IMR-90 (cell line): ENCODE measurements at regions not wholly inside any gene's neighbourhood (a gene's known extent, or its start where the extent isn't known, plus 50 kb on each side); places are given as distances from the start of the nearest gene placed in this dataset.

ENCODE experiments used
- ATAC-seq: fragments of 200-7000 bp; cut with Tn5 transposase; 2 replicates; pipeline ENCODE4 v1.9.1; 2020; ENCODE audit warnings: low read depth, mild to moderate bottlenecking, moderate library complexity
- BruUV-seq: library from RNA; stranded (reverse); fragments of 400-500 nt; replicated peaks from 2 replicates; lab custom pipeline; 2021; lab: Mats Ljungman, UMichigan
- CTCF ChIA-PET: fragments of 300-600 bp; formaldehyde crosslinking; extraction: SDS; loops from one replicate; lab custom pipeline; 2021; ENCODE audit warnings: antibody characterized with exemption; lab: Yijun Ruan, JAX
- POLR2A ChIA-PET: fragments of 300-600 bp; sonication (Branson Sonifier 250); formaldehyde crosslinking; loops from one replicate; lab custom pipeline; 2022; ENCODE audit warnings: antibody characterized with exemption; ENCODE audit not compliant: unreplicated experiment; lab: Charles Lee
- DNase-seq: peaks from one replicate; pipeline ENCODE4 v3.0.0; 2013
- H2AFZ ChIP-seq: replicated peaks from 2 replicates; pipeline ENCODE3; 2013; ENCODE audit warnings: low read length, mild to moderate bottlenecking; ENCODE audit not compliant: poor library complexity
- H2AK5ac ChIP-seq: 2 replicates; pipeline ENCODE4 v1.6.1; 2013; ENCODE audit warnings: low read depth, low read length, inconsistent platforms
- H2AK9ac ChIP-seq: replicated peaks from 2 replicates; pipeline ENCODE3; 2013; ENCODE audit warnings: mild to moderate bottlenecking, low read depth, low read length, moderate library complexity; ENCODE audit not compliant: poor library complexity
- H2BK120ac ChIP-seq: 2 replicates; pipeline ENCODE4 v1.6.1; 2013; ENCODE audit warnings: low read depth, low read length, inconsistent platforms
- H2BK15ac ChIP-seq: 3 replicates; pipeline ENCODE4 v1.6.1; 2013; ENCODE audit warnings: low read depth, low read length, inconsistent platforms
- H2BK20ac ChIP-seq: 2 replicates; pipeline ENCODE4 v1.6.1; 2013; ENCODE audit warnings: low read depth, mild to moderate bottlenecking, inconsistent platforms, low read length, moderate library complexity
- H2BK5ac ChIP-seq: 2 replicates; pipeline ENCODE4 v1.6.1; 2013; ENCODE audit warnings: mild to moderate bottlenecking, low read depth, low read length, inconsistent platforms; ENCODE audit not compliant: poor library complexity, severe bottlenecking
- H3K14ac ChIP-seq: replicated peaks from 2 replicates; pipeline ENCODE4 v1.6.1; 2013; ENCODE audit warnings: low read depth, low read length, inconsistent platforms
- H3K18ac ChIP-seq: 2 replicates; pipeline ENCODE4 v1.6.1; 2013; ENCODE audit warnings: low read depth, low read length, control low read depth
- H3K23ac ChIP-seq: 2 replicates; pipeline ENCODE4 v1.6.1; 2013; ENCODE audit warnings: low read depth, low read length, inconsistent platforms
- H3K27ac ChIP-seq: 2 replicates; pipeline ENCODE4 v1.5.1; 2013; ENCODE audit warnings: mild to moderate bottlenecking, control low read depth, low read length; ENCODE audit not compliant: insufficient read depth
- H3K27me3 ChIP-seq: 2 replicates; pipeline ENCODE4 v1.6.1; 2013; ENCODE audit warnings: low read length; ENCODE audit not compliant: control insufficient read depth, insufficient read depth
- H3K36me3 ChIP-seq: 2 replicates; pipeline ENCODE4 v1.6.1; 2013; ENCODE audit warnings: low read length, mixed read lengths; ENCODE audit not compliant: control insufficient read depth, insufficient read depth
- H3K4ac ChIP-seq: 2 replicates; pipeline ENCODE4 v1.6.1; 2013; ENCODE audit warnings: low read depth, low read length, inconsistent platforms
- H3K4me1 ChIP-seq: 2 replicates; pipeline ENCODE4 v1.6.1; 2013; ENCODE audit warnings: low read length, mixed read lengths; ENCODE audit not compliant: control insufficient read depth, insufficient read depth
- H3K4me2 ChIP-seq: 2 replicates; pipeline ENCODE4 v1.6.1; 2013; ENCODE audit warnings: low read depth, mild to moderate bottlenecking, control low read depth, low read length, moderate library complexity
- H3K4me3 ChIP-seq: 2 replicates; pipeline ENCODE4 v1.5.1; 2013; ENCODE audit warnings: low read depth, mild to moderate bottlenecking, control low read depth, low read length, moderate library complexity; ENCODE audit not compliant: insufficient read depth
- H3K56ac ChIP-seq: 2 replicates; pipeline ENCODE4 v1.6.1; 2013; ENCODE audit warnings: low read length, inconsistent platforms; ENCODE audit not compliant: insufficient read depth; ENCODE audit errors: extremely low read depth
- H3K79me1 ChIP-seq, 2 experiments: 2 replicates each; pipeline ENCODE4 v1.6.1; 2013; ENCODE audit warnings: low read length in 2 of 2, inconsistent platforms in 1 of 2, low read depth in 1 of 2
- H3K9ac ChIP-seq: 2 replicates; pipeline ENCODE4 v1.6.1; 2013; ENCODE audit warnings: low read depth, low read length, control low read depth
- H3K9me1 ChIP-seq: 2 replicates; pipeline ENCODE4 v1.6.1; 2013; ENCODE audit warnings: low read length, inconsistent platforms; ENCODE audit not compliant: insufficient read depth
- H3K9me3 ChIP-seq: 2 replicates; pipeline ENCODE4 v1.6.1; 2013; ENCODE audit warnings: low read length; ENCODE audit not compliant: control insufficient read depth, insufficient read depth
- H4K20me1 ChIP-seq: 2 replicates; pipeline ENCODE4 v1.6.1; 2013; ENCODE audit warnings: low read length, inconsistent platforms; ENCODE audit not compliant: insufficient read depth
- H4K5ac ChIP-seq: 2 replicates; pipeline ENCODE4 v1.6.1; 2013; ENCODE audit warnings: mild to moderate bottlenecking, low read depth, low read length, control low read depth
- H4K8ac ChIP-seq, 2 experiments: 2 replicates each; pipeline ENCODE4 v1.6.1; 2013; ENCODE audit warnings: low read depth in 2 of 2, low read length in 2 of 2, control low read depth in 1 of 2, inconsistent platforms in 1 of 2
- H4K91ac ChIP-seq: 2 replicates; pipeline ENCODE4 v1.6.1; 2013; ENCODE audit warnings: low read depth, low read length, inconsistent platforms; ENCODE audit not compliant: insufficient read depth
- MAZ ChIP-seq: IDR thresholded peaks from 2 replicates; pipeline ENCODE4 v1.6.1; 2012; ENCODE audit warnings: low read depth, mild to moderate bottlenecking, low read length, improper control_type of control experiment, moderate library complexity, borderline replicate concordance
- WGBS, 2 experiments: methylation state at CpG; one replicate each; pipeline versions ENCODE4 v1.1.5 to v1.1.7; 2013; ENCODE audit warnings: missing lambda C conversion rate in 2 of 2; ENCODE audit not compliant: insufficient read length in 1 of 2; ENCODE audit errors: extremely low coverage in 2 of 2; 5-methylcytosine and 5-hydroxymethylcytosine counted together
- dilution Hi-C: fragments of 300-500 bp; cut with HindIII; formaldehyde crosslinking; loops from one replicate; pipeline ENCODE4 v1.14.3; 2018; ENCODE audit warnings: low sequenced_read_pairs; ENCODE audit not compliant: unreplicated experiment
- in situ Hi-C: fragments of 300-500 bp; cut with MboI; formaldehyde crosslinking; loops from 3 replicates; pipeline ENCODE4 v1.14.3; 2019; ENCODE audit warnings: low sequenced_read_pairs, inconsistent platforms, mixed read lengths
- intact Hi-C: fragments of 100-400 bp; cut with micrococcal nuclease; formaldehyde crosslinking; loops from 2 replicates; pipeline ENCODE4 v1.10.0; 2022
- TF ChIP-seq, protein P1 (sequence below): conservative IDR thresholded peaks from 2 replicates; pipeline ENCODE4 v1.5.1; 2012; ENCODE audit warnings: mild to moderate bottlenecking, low read depth, low read length, improper control_type of control experiment

DNA sequence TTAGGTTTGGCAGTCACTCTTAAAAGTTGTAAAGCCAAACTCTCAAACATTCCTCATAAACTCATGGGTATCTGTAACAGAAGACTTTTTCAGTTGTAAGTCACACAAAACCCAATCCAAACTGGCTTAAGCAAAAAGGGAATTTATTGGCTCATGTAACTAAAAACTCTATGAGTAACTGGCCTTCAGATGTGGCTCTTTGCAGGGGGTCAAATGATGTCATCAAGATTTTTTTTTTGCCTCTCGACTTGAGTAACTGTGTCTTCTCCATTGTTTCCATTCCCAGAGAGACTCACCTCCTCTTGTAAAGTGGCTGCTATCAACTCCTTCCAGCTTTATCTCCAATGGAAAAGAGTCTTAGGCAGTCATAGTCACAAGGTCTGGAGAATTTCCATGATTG is 645.0 kb downstream of the DHX35 start:
- no TSS peak for BruUV-seq

More for the DNA sequence above, 645.0 kb downstream of the DHX35 start:
- no peak overlapping the region for H2BK15ac ChIP-seq
- no peak overlapping the region for H3K14ac ChIP-seq
- H3K79me1 ChIP-seq, result no peaks in the 10 kb centered on the region
- H2BK5ac ChIP-seq, result no peak overlapping the region
- H2BK20ac ChIP-seq, result no peak overlapping the region
- H4K8ac ChIP-seq, result no peak overlapping the region
- no peak overlapping the region for H4K91ac ChIP-seq
- H3K27ac ChIP-seq, result no peak overlapping the region
- no peaks in the 10 kb centered on the region for H3K4me1 ChIP-seq
- no peaks in the 10 kb centered on the region; the same call in 1 of the 2 replicates for H3K9me3 ChIP-seq
- TF ChIP-seq MAZ, result no peak
- TF ChIP-seq, protein P1, sequence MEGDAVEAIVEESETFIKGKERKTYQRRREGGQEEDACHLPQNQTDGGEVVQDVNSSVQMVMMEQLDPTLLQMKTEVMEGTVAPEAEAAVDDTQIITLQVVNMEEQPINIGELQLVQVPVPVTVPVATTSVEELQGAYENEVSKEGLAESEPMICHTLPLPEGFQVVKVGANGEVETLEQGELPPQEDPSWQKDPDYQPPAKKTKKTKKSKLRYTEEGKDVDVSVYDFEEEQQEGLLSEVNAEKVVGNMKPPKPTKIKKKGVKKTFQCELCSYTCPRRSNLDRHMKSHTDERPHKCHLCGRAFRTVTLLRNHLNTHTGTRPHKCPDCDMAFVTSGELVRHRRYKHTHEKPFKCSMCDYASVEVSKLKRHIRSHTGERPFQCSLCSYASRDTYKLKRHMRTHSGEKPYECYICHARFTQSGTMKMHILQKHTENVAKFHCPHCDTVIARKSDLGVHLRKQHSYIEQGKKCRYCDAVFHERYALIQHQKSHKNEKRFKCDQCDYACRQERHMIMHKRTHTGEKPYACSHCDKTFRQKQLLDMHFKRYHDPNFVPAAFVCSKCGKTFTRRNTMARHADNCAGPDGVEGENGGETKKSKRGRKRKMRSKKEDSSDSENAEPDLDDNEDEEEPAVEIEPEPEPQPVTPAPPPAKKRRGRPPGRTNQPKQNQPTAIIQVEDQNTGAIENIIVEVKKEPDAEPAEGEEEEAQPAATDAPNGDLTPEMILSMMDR, result no peak
- no peak overlapping the region for H3K4me2 ChIP-seq
- ChIA-PET CTCF (no interaction called here), POLR2A (no interaction called here)
- no peaks in the 10 kb centered on the region for H4K20me1 ChIP-seq
- WGBS, 2 experiments, result no CpG with 5 or more reads among the region's 1 CpG
- H4K5ac ChIP-seq, result no peak overlapping the region
- no peak overlapping the region for H3K4me3 ChIP-seq
- in situ Hi-C loops, result no loop called here
- no peak overlapping the region for H2BK120ac ChIP-seq
- dilution Hi-C loops, result no loop called here
- H2AFZ ChIP-seq, result no peak overlapping the region
- H3K9ac ChIP-seq, result no peak overlapping the region
- H3K18ac ChIP-seq, result no peak overlapping the region
- H3K9me1 ChIP-seq, result no peaks in the 10 kb centered on the region
- no peak overlapping the region for H3K4ac ChIP-seq
- DNase-seq (no peak), ATAC-seq (no peak)
- no peaks in the 10 kb centered on the region for H3K36me3 ChIP-seq
- intact Hi-C loops, result no loop called here
- H2AK9ac ChIP-seq, result no peak overlapping the region
- no peak overlapping the region for H3K56ac ChIP-seq
- H3K27me3 ChIP-seq, result no peaks in the 10 kb centered on the region
- H2AK5ac ChIP-seq, result no peak overlapping the region
- H3K23ac ChIP-seq, result no peak overlapping the region
